ENCODE measurements at regions not wholly inside any gene's neighbourhood (a gene's known extent, or its start where the extent isn't known, plus 50 kb on each side); places are given as distances from the start of the nearest gene placed in this dataset.

- H3K36me3 ChIP-seq (ENCODE audit: control insufficient read depth, insufficient read depth, low read length), result no peaks in the 10 kb centered on the region
- H3K4me3 Mint-ChIP-seq, result no peak overlapping the region
- no peaks in the 10 kb centered on the region for H3K36me3 Mint-ChIP-seq
- H3K4me3 ChIP-seq (ENCODE audit: low read depth, low read length), result no peak overlapping the region
- no peaks in the 10 kb centered on the region for H3K4me1 ChIP-seq (ENCODE audit: control insufficient read depth, insufficient read depth, low read length, poor library complexity, severe bottlenecking)
- DNase-seq (no peak), ATAC-seq (ENCODE audit: low read depth in 2 of 2) (no peak)
- H3K27me3 Mint-ChIP-seq, result no peaks in the 10 kb centered on the region
- no peaks in the 10 kb centered on the region for H3K9me3 ChIP-seq (ENCODE audit: control insufficient read depth in 2 of 2, low read length in 2 of 2)
- H3K27ac Mint-ChIP-seq, result no peak overlapping the region
- no peaks in the 10 kb centered on the region for H3K4me1 Mint-ChIP-seq
- peaks cover 0 to 8% (median 4%) of the 10 kb centered on the region in 7 donors for H3K9me3 Mint-ChIP-seq
- no peak overlapping the region for H3K27ac ChIP-seq (ENCODE audit: insufficient read depth, low read length, poor library complexity, severe bottlenecking)
- H3K27me3 ChIP-seq (ENCODE audit: control insufficient read depth, insufficient read depth, low read length), result no peaks in the 10 kb centered on the region
These were observed 442.1 kb upstream of the DCC start for GRCh38 chr18:51897884-51898283.

DNA sequence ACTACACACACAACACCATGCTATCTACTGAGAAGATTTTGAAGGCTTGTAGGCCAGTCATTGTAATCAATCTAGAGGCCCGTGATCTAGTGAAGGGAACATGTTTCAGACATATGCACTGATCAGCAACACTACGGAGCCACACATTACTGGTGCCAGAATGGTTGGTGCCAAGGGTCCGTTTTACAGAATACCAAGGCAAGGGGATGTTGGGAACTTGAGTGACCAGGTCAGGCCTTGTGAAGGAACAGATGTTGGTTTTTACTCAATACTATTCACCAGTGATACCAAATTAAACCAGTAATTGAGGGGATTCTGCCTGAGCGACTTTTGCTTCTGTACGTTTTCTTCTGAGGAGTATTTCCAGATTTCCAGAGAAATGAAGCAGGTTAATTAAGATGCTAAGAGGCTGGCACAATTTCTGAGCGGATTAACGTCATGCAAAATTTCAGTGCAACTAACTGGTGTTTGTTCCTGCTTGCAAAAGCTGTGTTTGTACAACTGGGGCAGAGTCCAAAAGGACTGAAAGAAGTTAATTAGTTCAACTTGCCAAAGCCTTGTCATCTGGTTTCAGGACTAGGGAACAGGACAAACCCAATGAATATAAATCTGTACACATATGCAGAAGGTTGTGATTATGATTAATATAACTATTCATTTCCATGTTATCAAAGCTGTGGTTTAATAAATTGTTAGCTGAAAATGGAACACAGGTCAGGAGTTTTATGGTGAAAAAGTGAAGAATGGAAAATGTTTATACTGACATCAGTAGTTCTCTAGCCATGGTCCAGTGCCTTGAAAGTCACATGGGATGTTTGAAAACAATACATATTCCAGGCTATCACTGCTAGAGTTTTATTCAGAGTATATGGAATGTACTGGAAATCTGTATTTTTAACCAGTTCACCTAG, 432.1 kb upstream of the DCC start:
- no peaks in the 10 kb centered on the region for H3K36me3 ChIP-seq (ENCODE audit: control insufficient read depth, insufficient read depth, low read length)
- Mint-ChIP-seq H3K9me3 (peaks cover 0 to 2% (median 0%) of the 10 kb centered on the region in 7 donors), H3K4me3 (no peak overlapping the region), H3K27me3 (no peaks in the 10 kb centered on the region), H3K4me1 (no peaks in the 10 kb centered on the region), H3K36me3 (no peaks in the 10 kb centered on the region), H3K27ac (no peak overlapping the region)
- H3K27ac ChIP-seq (ENCODE audit: insufficient read depth, low read length, poor library complexity, severe bottlenecking), result no peak overlapping the region
- ATAC-seq (ENCODE audit: low read depth in 2 of 2) (no peak), DNase-seq (no peak)
- no peaks in the 10 kb centered on the region for H3K27me3 ChIP-seq (ENCODE audit: control insufficient read depth, insufficient read depth, low read length)
- no peaks in the 10 kb centered on the region for H3K9me3 ChIP-seq (ENCODE audit: control insufficient read depth in 2 of 2, low read length in 2 of 2)
- no peak overlapping the region for H3K4me3 ChIP-seq (ENCODE audit: low read depth, low read length)
- no peaks in the 10 kb centered on the region for H3K4me1 ChIP-seq (ENCODE audit: control insufficient read depth, insufficient read depth, low read length, poor library complexity, severe bottlenecking)

DNA sequence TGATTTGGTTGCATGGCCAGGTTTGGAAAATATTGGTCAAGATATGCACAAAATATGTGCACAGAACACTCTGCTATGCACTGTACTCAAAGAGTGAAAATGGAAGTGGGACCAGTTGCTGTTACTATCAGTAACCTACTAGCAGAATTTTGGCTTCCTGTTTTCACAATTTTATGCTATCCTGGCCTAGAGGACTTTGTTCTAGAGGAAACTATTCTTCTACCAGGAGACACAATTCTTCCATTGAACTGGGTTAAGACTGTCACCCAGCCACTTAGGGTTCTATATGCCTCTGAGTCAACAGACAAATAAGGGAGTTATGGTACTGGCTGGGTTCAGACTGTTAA, 431.4 kb upstream of the DCC start:
- no peaks in the 10 kb centered on the region for H3K36me3 ChIP-seq (ENCODE audit: control insufficient read depth, insufficient read depth, low read length)
- ATAC-seq (ENCODE audit: low read depth in 2 of 2), result no peak

GRCh38 chr18:51911584-51911983, 428.4 kb upstream of the DCC start:
- no peaks in the 10 kb centered on the region for H3K27me3 ChIP-seq (ENCODE audit: control insufficient read depth, insufficient read depth, low read length)
- ATAC-seq (ENCODE audit: low read depth in 2 of 2) (no peak), DNase-seq (no peak)
- peaks cover 0 to 4% (median 0%) of the 10 kb centered on the region in 7 donors for H3K9me3 Mint-ChIP-seq
- no peaks in the 10 kb centered on the region for H3K27me3 Mint-ChIP-seq
- H3K27ac Mint-ChIP-seq, result no peak overlapping the region
- H3K4me1 Mint-ChIP-seq, result no peaks in the 10 kb centered on the region
- H3K36me3 ChIP-seq (ENCODE audit: control insufficient read depth, insufficient read depth, low read length), result no peaks in the 10 kb centered on the region
- H3K4me1 ChIP-seq (ENCODE audit: control insufficient read depth, insufficient read depth, low read length, poor library complexity, severe bottlenecking), result no peaks in the 10 kb centered on the region
- no peaks in the 10 kb centered on the region for H3K36me3 Mint-ChIP-seq
- H3K4me3 ChIP-seq (ENCODE audit: low read depth, low read length), result no peak overlapping the region
- H3K27ac ChIP-seq (ENCODE audit: insufficient read depth, low read length, poor library complexity, severe bottlenecking), result no peak overlapping the region
- no peaks in the 10 kb centered on the region for H3K9me3 ChIP-seq (ENCODE audit: control insufficient read depth in 2 of 2, low read length in 2 of 2)
- no peak overlapping the region for H3K4me3 Mint-ChIP-seq

More for the DNA sequence above, 431.4 kb upstream of the DCC start:
- Histone ChIP-seq H3K27me3 (ENCODE audit: control insufficient read depth, insufficient read depth, low read length) (no peaks in the 10 kb centered on the region), H3K9me3 (ENCODE audit: control insufficient read depth in 2 of 2, low read length in 2 of 2) (no peaks in the 10 kb centered on the region), H3K27ac (ENCODE audit: insufficient read depth, low read length, poor library complexity, severe bottlenecking) (no peak overlapping the region), H3K4me1 (ENCODE audit: control insufficient read depth, insufficient read depth, low read length, poor library complexity, severe bottlenecking) (no peaks in the 10 kb centered on the region), H3K4me3 (ENCODE audit: low read depth, low read length) (no peak overlapping the region)
- Mint-ChIP-seq H3K36me3 (no peaks in the 10 kb centered on the region), H3K27me3 (no peaks in the 10 kb centered on the region), H3K27ac (no peak overlapping the region), H3K4me3 (no peak overlapping the region), H3K9me3 (peaks cover 0 to 3% (median 2%) of the 10 kb centered on the region in 7 donors), H3K4me1 (no peaks in the 10 kb centered on the region)
- no peak for DNase-seq

DNA sequence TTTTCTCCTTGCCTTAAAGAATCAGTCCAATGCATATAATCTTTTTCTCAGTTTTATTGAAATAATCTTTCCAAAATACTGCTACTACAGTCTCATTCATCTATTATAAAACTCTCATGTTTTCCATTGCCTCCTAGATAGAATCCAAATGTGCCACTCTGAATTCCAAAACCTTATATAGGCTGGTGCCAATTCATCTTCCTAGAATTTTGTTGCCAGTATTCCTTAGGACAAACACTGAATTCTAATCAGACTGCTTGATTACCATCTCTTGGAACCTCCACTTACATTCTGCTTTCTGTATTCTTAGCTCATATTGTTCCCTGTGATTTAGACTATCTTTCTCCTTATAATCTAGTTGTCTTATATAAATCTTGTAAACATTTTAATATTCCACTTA, 427.6 kb upstream of the DCC start:
- H3K4me1 ChIP-seq (ENCODE audit: control insufficient read depth, insufficient read depth, low read length, poor library complexity, severe bottlenecking), result no peaks in the 10 kb centered on the region

DNA sequence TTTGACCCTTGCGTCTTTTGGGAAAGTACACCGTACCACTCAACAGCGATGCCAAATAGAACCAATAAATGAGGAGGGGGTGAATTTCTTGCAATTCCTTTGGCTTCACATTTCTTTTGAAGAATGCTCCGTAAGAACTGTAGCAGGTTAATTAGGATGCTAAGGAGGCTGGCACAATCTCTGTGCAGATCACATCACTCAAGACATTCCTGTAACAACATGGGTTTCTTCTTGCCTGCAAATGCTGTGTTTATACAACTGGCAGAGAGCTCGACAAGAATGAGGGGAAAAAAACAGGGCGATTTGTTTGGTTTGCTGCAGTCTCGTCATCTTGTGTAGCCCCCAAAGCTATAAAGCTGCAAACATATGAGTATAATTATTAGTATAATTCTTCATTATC, 424.8 kb upstream of the DCC start:
- H3K36me3 ChIP-seq (ENCODE audit: control insufficient read depth, insufficient read depth, low read length), result no peaks in the 10 kb centered on the region
- no peaks in the 10 kb centered on the region for H3K4me1 ChIP-seq (ENCODE audit: control insufficient read depth, insufficient read depth, low read length, poor library complexity, severe bottlenecking)
- no peak for ATAC-seq (ENCODE audit: low read depth in 2 of 2)
- Mint-ChIP-seq H3K4me1 (no peaks in the 10 kb centered on the region), H3K4me3 (no peak overlapping the region), H3K27me3 (no peaks in the 10 kb centered on the region), H3K36me3 (no peaks in the 10 kb centered on the region), H3K27ac (no peak overlapping the region), H3K9me3 (peaks cover 0 to 4% (median under 1%) of the 10 kb centered on the region in 7 donors)
- no peak overlapping the region for H3K27ac ChIP-seq (ENCODE audit: insufficient read depth, low read length, poor library complexity, severe bottlenecking)
- no peak overlapping the region for H3K4me3 ChIP-seq (ENCODE audit: low read depth, low read length)
- H3K27me3 ChIP-seq (ENCODE audit: control insufficient read depth, insufficient read depth, low read length), result no peaks in the 10 kb centered on the region
- no peak for DNase-seq
- no peaks in the 10 kb centered on the region for H3K9me3 ChIP-seq (ENCODE audit: control insufficient read depth in 2 of 2, low read length in 2 of 2)

More for the DNA sequence above, 427.6 kb upstream of the DCC start:
- ATAC-seq (ENCODE audit: low read depth in 2 of 2) (no peak), DNase-seq (no peak)
- Mint-ChIP-seq H3K9me3 (peaks cover 0 to 4% (median 0%) of the 10 kb centered on the region in 7 donors), H3K36me3 (no peaks in the 10 kb centered on the region), H3K27ac (no peak overlapping the region), H3K27me3 (no peaks in the 10 kb centered on the region), H3K4me3 (no peak overlapping the region), H3K4me1 (no peaks in the 10 kb centered on the region)
- Histone ChIP-seq H3K9me3 (ENCODE audit: control insufficient read depth in 2 of 2, low read length in 2 of 2) (no peaks in the 10 kb centered on the region), H3K36me3 (ENCODE audit: control insufficient read depth, insufficient read depth, low read length) (no peaks in the 10 kb centered on the region), H3K27me3 (ENCODE audit: control insufficient read depth, insufficient read depth, low read length) (no peaks in the 10 kb centered on the region), H3K27ac (ENCODE audit: insufficient read depth, low read length, poor library complexity, severe bottlenecking) (no peak overlapping the region), H3K4me3 (ENCODE audit: low read depth, low read length) (no peak overlapping the region)

DNA sequence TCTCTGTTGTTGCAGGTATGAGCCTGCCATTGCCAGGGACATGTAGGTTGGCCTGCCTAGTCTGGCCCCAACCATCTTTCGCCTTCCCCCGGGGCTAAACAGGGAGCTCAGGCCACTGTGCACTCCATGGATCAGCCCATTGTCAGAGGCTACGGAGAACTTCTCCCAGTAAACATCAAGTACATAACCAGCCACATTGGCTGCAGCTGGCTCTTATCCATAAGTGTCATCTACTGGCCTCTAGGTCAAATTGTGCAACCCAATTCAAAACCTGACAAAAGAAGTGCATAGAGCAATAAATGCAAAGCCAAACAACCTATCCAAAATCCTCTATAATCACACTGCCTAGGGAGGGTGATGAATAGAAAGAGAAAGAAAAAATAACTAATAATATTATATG, 418.1 kb upstream of the DCC start:
- Histone ChIP-seq H3K9me3 (ENCODE audit: control insufficient read depth in 2 of 2, low read length in 2 of 2) (no peaks in the 10 kb centered on the region), H3K27me3 (ENCODE audit: control insufficient read depth, insufficient read depth, low read length) (no peaks in the 10 kb centered on the region), H3K4me3 (ENCODE audit: low read depth, low read length) (no peak overlapping the region), H3K4me1 (ENCODE audit: control insufficient read depth, insufficient read depth, low read length, poor library complexity, severe bottlenecking) (no peaks in the 10 kb centered on the region), H3K36me3 (ENCODE audit: control insufficient read depth, insufficient read depth, low read length) (no peaks in the 10 kb centered on the region), H3K27ac (ENCODE audit: insufficient read depth, low read length, poor library complexity, severe bottlenecking) (no peak overlapping the region)
- H3K27me3 Mint-ChIP-seq, result no peaks in the 10 kb centered on the region
- ATAC-seq (ENCODE audit: low read depth in 2 of 2) (no peak), DNase-seq (no peak)
- no peak overlapping the region for H3K27ac Mint-ChIP-seq
- no peaks in the 10 kb centered on the region for H3K4me1 Mint-ChIP-seq
- H3K9me3 Mint-ChIP-seq, result peaks cover 0 to 13% (median 0%) of the 10 kb centered on the region in 7 donors
- H3K36me3 Mint-ChIP-seq, result no peaks in the 10 kb centered on the region
- no peak overlapping the region for H3K4me3 Mint-ChIP-seq

GRCh38 chr18:51933903-51934302, 406.1 kb upstream of the DCC start:
- Histone ChIP-seq H3K36me3 (ENCODE audit: control insufficient read depth, insufficient read depth, low read length) (no peaks in the 10 kb centered on the region), H3K27ac (ENCODE audit: insufficient read depth, low read length, poor library complexity, severe bottlenecking) (no peak overlapping the region), H3K4me1 (ENCODE audit: control insufficient read depth, insufficient read depth, low read length, poor library complexity, severe bottlenecking) (no peaks in the 10 kb centered on the region), H3K9me3 (ENCODE audit: control insufficient read depth in 2 of 2, low read length in 2 of 2) (peaks cover 0 to 5% of the 10 kb centered on the region in 2 experiments), H3K4me3 (ENCODE audit: low read depth, low read length) (no peak overlapping the region), H3K27me3 (ENCODE audit: control insufficient read depth, insufficient read depth, low read length) (no peaks in the 10 kb centered on the region)
- Mint-ChIP-seq H3K4me3 (no peak overlapping the region), H3K4me1 (no peaks in the 10 kb centered on the region), H3K27me3 (no peaks in the 10 kb centered on the region), H3K36me3 (no peaks in the 10 kb centered on the region), H3K9me3 (peaks cover 0 to 15% (median 6%) of the 10 kb centered on the region in 7 donors), H3K27ac (no peak overlapping the region)
- DNase-seq, result no peak
- no peak for ATAC-seq (ENCODE audit: low read depth in 2 of 2)
